Lung (tissue), 11 donors: ENCODE measurements at regions not wholly inside any gene's neighbourhood (a gene's known extent, or its start where the extent isn't known, plus 50 kb on each side); places are given as distances from the start of the nearest gene placed in this dataset.

Source experiments
- ATAC-seq: fragments of 200-7000 bp; cut with Tn5 transposase; one replicate; pipeline ENCODE4 v1.9.1; 2020; ENCODE audit warnings: moderate number of reproducible peaks; ENCODE audit not compliant: insufficient read depth, low FRiP score
- DNase-seq, 3 donors: peaks; one replicate each; pipeline ENCODE4 v3.0.0-alpha.2; 2013 to 2017
- H3K27ac ChIP-seq, 2 donors: one replicate each; pipeline ENCODE4 v1.5.1; 2013; ENCODE audit warnings: mild to moderate bottlenecking in 2 of 2, moderate library complexity in 2 of 2, control low read depth in 1 of 2, inconsistent platforms in 1 of 2, low read depth in 1 of 2, low read length in 1 of 2
- H3K27me3 ChIP-seq, 3 donors: one replicate each; pipeline ENCODE4 v1.5.1; 2013; ENCODE audit warnings: low read length in 2 of 3; ENCODE audit not compliant: control insufficient read depth in 3 of 3, insufficient read depth in 3 of 3
- H3K36me3 ChIP-seq, 4 donors: one replicate each; pipeline ENCODE4 v1.5.1; 2013; ENCODE audit warnings: low read length in 4 of 4, mild to moderate bottlenecking in 1 of 4, moderate library complexity in 1 of 4; ENCODE audit not compliant: control insufficient read depth in 4 of 4, insufficient read depth in 4 of 4
- H3K4me1 ChIP-seq, 5 donors: one replicate each; pipeline ENCODE4 v1.5.1; 2013; ENCODE audit warnings: low read length in 5 of 5, mild to moderate bottlenecking in 2 of 5, moderate library complexity in 1 of 5; ENCODE audit not compliant: control insufficient read depth in 5 of 5, insufficient read depth in 5 of 5
- H3K4me3 ChIP-seq: one replicate; pipeline ENCODE4 v1.5.1; 2013; ENCODE audit warnings: mild to moderate bottlenecking, control low read depth, moderate library complexity
- H3K9ac ChIP-seq, 2 donors: one replicate each; pipeline ENCODE4 v1.5.1; 2013; ENCODE audit warnings: low read length in 2 of 2, control low read depth in 1 of 2; ENCODE audit not compliant: insufficient read depth in 1 of 2
- H3K9me3 ChIP-seq, 4 donors: one replicate each; pipeline ENCODE4 v1.5.1; 2013; ENCODE audit warnings: low read length in 3 of 4, mild to moderate bottlenecking in 1 of 4, moderate library complexity in 1 of 4; ENCODE audit not compliant: control insufficient read depth in 4 of 4, insufficient read depth in 3 of 4
- CTCF ChIP-seq: IDR thresholded peaks from 2 replicates; pipeline ENCODE4 v1.5.1; 2012; ENCODE audit warnings: mild to moderate bottlenecking; ENCODE audit errors: control extremely low read depth, extremely low read depth
- whole genome bisulfite sequencing, 2 donors: extraction: QIAGEN DNeasy Blood & Tissue Kit; methylation state at CpG; one replicate each; pipeline ENCODE4 v1.1.7; 2013; 5-methylcytosine and 5-hydroxymethylcytosine counted together
- donor health status: control.
- donor health status: control.
- donor health status: Bipolar disorder and iron deficiency.
- donor health status: healthy.
- donor health status: DM: yes; HTN: yes; CAD: no.

- no peak overlapping the region for H3K27ac ChIP-seq
- H3K36me3 ChIP-seq = no peaks in the 10 kb centered on the region
- no peak for DNase-seq
- 84 to 86% methylated on average over 16 of the region's 16 CpGs for WGBS, 2 donors
- TF ChIP-seq CTCF = no peak
- H3K4me1 ChIP-seq = no peaks in the 10 kb centered on the region
- H3K9ac ChIP-seq = no peak overlapping the region
- no peak overlapping the region for H3K4me3 ChIP-seq
- peaks cover 0 to 4% (median 2%) of the 10 kb centered on the region in 3 donors for H3K27me3 ChIP-seq
- ATAC-seq = no peak
- no peaks in the 10 kb centered on the region for H3K9me3 ChIP-seq
Observed at GRCh38 chr22:48081281-48081680, 1318.8 kb downstream of the TBC1D22A start.

GRCh38 chr22:48080316-48081165 lies 1318.1 kb downstream of the TBC1D22A start:
- no peaks in the 10 kb centered on the region for H3K36me3 ChIP-seq
- peaks cover 0 to 6% (median 2%) of the 10 kb centered on the region in 3 donors for H3K27me3 ChIP-seq
- ATAC-seq = no peak

GRCh38 chr22:48079505-48080290 lies 1317.2 kb downstream of the TBC1D22A start:
- WGBS, 2 donors = 84 to 86% methylated on average over 21 of the region's 21 CpGs
- Histone ChIP-seq H3K9ac (no peak overlapping the region), H3K27me3 (peaks cover 0 to 9% (median 2%) of the 10 kb centered on the region in 3 donors), H3K9me3 (no peaks in the 10 kb centered on the region), H3K36me3 (no peaks in the 10 kb centered on the region), H3K4me3 (no peak overlapping the region), H3K27ac (no peak overlapping the region), H3K4me1 (no peaks in the 10 kb centered on the region)
- no peak for TF ChIP-seq CTCF
- DNase-seq = no peak
- no peak for ATAC-seq

More at GRCh38 chr22:48080316-48081165, 1318.1 kb downstream of the TBC1D22A start:
- Histone ChIP-seq H3K27ac (no peak overlapping the region), H3K4me1 (no peaks in the 10 kb centered on the region), H3K9ac (no peak overlapping the region), H3K9me3 (no peaks in the 10 kb centered on the region), H3K4me3 (no peak overlapping the region)
- DNase-seq = no peak
- no peak for TF ChIP-seq CTCF
- 90 to 95% methylated on average over 21 of the region's 21 CpGs for WGBS, 2 donors
